ENCODE measurements at regions not wholly inside any gene's neighbourhood (a gene's known extent, or its start where the extent isn't known, plus 50 kb on each side); places are given as distances from the start of the nearest gene placed in this dataset.

- H3K27ac ChIP-seq (ENCODE audit: extremely low read depth, low read depth, low read length) = no peak overlapping the region
- FAIRE-seq = no peak
- ChIA-PET CTCF (ENCODE audit: low intra/inter-chr PET ratio) (no interaction called here), POLR2A (no interaction called here)
- no peaks in the 10 kb centered on the region for H3K36me3 ChIP-seq (ENCODE audit: control insufficient read depth, insufficient read depth, low read length)
- no peak for TF ChIP-seq MLX (CRISPR knock-in tag; conservative IDR thresholded peaks at IDR 0.05)
- peak; percentile 90 for TF ChIP-seq ZNF134 (CRISPR knock-in tag; conservative IDR thresholded peaks at IDR 0.05)
- H3K4me2 ChIP-seq (ENCODE audit: insufficient read depth, low read length) = no peak overlapping the region
- no peak overlapping the region for H3K4me3 ChIP-seq
- DNase-seq (ENCODE audit: extremely low read depth in 1 of 4, low spot score in 3 of 4) = no peak
- ATAC-seq = no peak
- H3K9me3 ChIP-seq (replicated peaks; ENCODE audit: control insufficient read depth, insufficient read depth, low read depth, low read length) = no peaks in the 10 kb centered on the region
- H3K27me3 ChIP-seq (ENCODE audit: control insufficient read depth in 2 of 2, insufficient read depth in 2 of 2, low read length in 2 of 2) = no peaks in the 10 kb centered on the region
- BruUV-seq (replicated peaks) = no TSS peak
- H3K9ac ChIP-seq (ENCODE audit: insufficient read depth in 1 of 2, low read depth in 2 of 2, low read length in 2 of 2) = no peak overlapping the region
- H2AFZ ChIP-seq (ENCODE audit: low read depth, low read length) = no peak overlapping the region
- WGBS (ENCODE audit: insufficient coverage, low coverage, missing lambda C conversion rate) = 3% methylated on average over 6 of the region's 6 CpGs
- no peaks in the 10 kb centered on the region for H3K9me1 ChIP-seq (ENCODE audit: control insufficient read depth, insufficient read depth, low read length)
- intact Hi-C loops (cut with micrococcal nuclease) (no loop called here), in situ Hi-C loops (cut with MboI) (no loop called here)
- H4K20me1 ChIP-seq (replicated peaks; ENCODE audit: control insufficient read depth, insufficient read depth, low read length) = no peaks in the 10 kb centered on the region
- H3K79me2 ChIP-seq (ENCODE audit: control insufficient read depth, insufficient read depth, low read length) = no peaks in the 10 kb centered on the region
- H3K4me1 ChIP-seq (replicated peaks in 1 of 2; ENCODE audit: control insufficient read depth in 2 of 2, insufficient read depth in 2 of 2, low read length in 2 of 2) = no peaks in the 10 kb centered on the region
These were observed 155.1 kb upstream of the SMLR1 start for GRCh38 chr6:130672153-130672552.

GRCh38 chr6:130674604-130675003 lies 152.6 kb upstream of the SMLR1 start:
- DNase-seq (ENCODE audit: extremely low read depth in 1 of 4, low spot score in 3 of 4) (no peak), ATAC-seq (no peak), FAIRE-seq (no peak)
- Histone ChIP-seq H3K4me3 (no peak overlapping the region), H3K9me1 (ENCODE audit: control insufficient read depth, insufficient read depth, low read length) (no peaks in the 10 kb centered on the region), H3K9me3 (replicated peaks; ENCODE audit: control insufficient read depth, insufficient read depth, low read depth, low read length) (no peaks in the 10 kb centered on the region), H3K79me2 (ENCODE audit: control insufficient read depth, insufficient read depth, low read length) (no peaks in the 10 kb centered on the region), H2AFZ (ENCODE audit: low read depth, low read length) (no peak overlapping the region), H3K4me1 (replicated peaks in 1 of 2; ENCODE audit: control insufficient read depth in 2 of 2, insufficient read depth in 2 of 2, low read length in 2 of 2) (no peaks in the 10 kb centered on the region), H3K36me3 (ENCODE audit: control insufficient read depth, insufficient read depth, low read length) (no peaks in the 10 kb centered on the region), H3K4me2 (ENCODE audit: insufficient read depth, low read length) (no peak overlapping the region), H3K9ac (ENCODE audit: insufficient read depth in 1 of 2, low read depth in 2 of 2, low read length in 2 of 2) (no peak overlapping the region), H4K20me1 (replicated peaks; ENCODE audit: control insufficient read depth, insufficient read depth, low read length) (no peaks in the 10 kb centered on the region), H3K27ac (ENCODE audit: extremely low read depth, low read depth, low read length) (no peak overlapping the region), H3K27me3 (ENCODE audit: control insufficient read depth in 2 of 2, insufficient read depth in 2 of 2, low read length in 2 of 2) (no peaks in the 10 kb centered on the region)
- ChIA-PET POLR2A (no interaction called here), CTCF (ENCODE audit: low intra/inter-chr PET ratio) (no interaction called here)
- TF ChIP-seq NFIX (CRISPR knock-in tag; IDR thresholded peaks at IDR 0.05; ENCODE audit: low read depth) = peak; percentile 96
- no peak for TF ChIP-seq KHSRP (IDR thresholded peaks at IDR 0.05)
- no peak for TF ChIP-seq ZSCAN32 (CRISPR knock-in tag; IDR thresholded peaks at IDR 0.05)
- no peak for TF ChIP-seq RB1 (IDR thresholded peaks at IDR 0.05; ENCODE audit: low read depth)
- peak; percentile 93 for TF ChIP-seq NFIC (IDR thresholded peaks at IDR 0.05)
- intact Hi-C loops (cut with micrococcal nuclease) = no loop called here
- in situ Hi-C loops (cut with MboI) = no loop called here
- no TSS peak for BruUV-seq (replicated peaks)
